ENCODE measurements at regions not wholly inside any gene's neighbourhood (a gene's known extent, or its start where the extent isn't known, plus 50 kb on each side); places are given as distances from the start of the nearest gene placed in this dataset.
A peak's percentile ranks its signal among the peaks of the same experiment; 100 is the strongest.

GRCh38 chr22:25406510-25407210, 157.8 kb upstream of the GRK3 start:
- Histone ChIP-seq H3K27ac (ENCODE audit: low read depth, low read length) (no peak overlapping the region), H2AK5ac (ENCODE audit: low read depth, low read length) (0 out of 2 replicates have a peak overlapping the region, but pooled peaks have one; percentile 53), H4K5ac (ENCODE audit: insufficient read length, low read depth, low read length) (no peak overlapping the region), H3K23me2 (ENCODE audit: low read depth, low read length) (peaks cover 7% of the 10 kb centered on the region; the same call in 1 of the 2 replicates), H4K8ac (ENCODE audit: extremely low read depth, insufficient read depth, low read length) (no peak overlapping the region; the same call in 1 of the 2 replicates), H3K27me3 (replicated peaks in 1 of 4; ENCODE audit: control insufficient read depth in 3 of 4, extremely low read depth in 1 of 4, insufficient read depth in 3 of 4, low read length in 3 of 4) (peaks cover 0 to 6% (median 6%) of the 10 kb centered on the region in 4 experiments; a peak in 4 of 7 replicates), H3K79me2 (ENCODE audit: control insufficient read depth in 1 of 2, insufficient read depth in 2 of 2, low read length in 2 of 2) (peaks cover 0 to 29% of the 10 kb centered on the region in 2 experiments; a peak in 3 of 4 replicates), H4K91ac (replicated peaks; ENCODE audit: insufficient read length, low read length) (peak overlapping the region; percentile 62), H3K56ac (replicated peaks; ENCODE audit: insufficient read length, low read depth, low read length) (no peak overlapping the region), H3K36me3 (ENCODE audit: control insufficient read depth in 2 of 4, insufficient read depth in 4 of 4, low read length in 3 of 4) (no peaks in the 10 kb centered on the region), H4K20me1 (replicated peaks in 1 of 2; ENCODE audit: control insufficient read depth in 1 of 2, insufficient read depth in 2 of 2, low read length in 2 of 2) (peaks cover 0 to 7% of the 10 kb centered on the region in 2 experiments), H2BK20ac (ENCODE audit: low read length) (peak overlapping the region; percentile 86), H2AFZ (ENCODE audit: low read length) (no peak overlapping the region), H3K4me1 (replicated peaks in 1 of 4; ENCODE audit: control insufficient read depth in 3 of 4, insufficient read depth in 4 of 4, low read length in 3 of 4) (peaks cover 9 to 39% (median 20%) of the 10 kb centered on the region in 4 experiments), H3K9ac (replicated peaks in 1 of 4; ENCODE audit: extremely low read depth in 1 of 4, low read depth in 3 of 4, low read length in 3 of 4) (no peak overlapping the region), H3K4ac (replicated peaks; ENCODE audit: insufficient read length, low read depth, low read length) (peak overlapping the region; percentile 49), H2BK12ac (ENCODE audit: low read depth, low read length) (peak overlapping the region; percentile 80; the same call in 1 of the 2 replicates), H2BK120ac (replicated peaks; ENCODE audit: low read depth, low read length) (peak overlapping the region; percentile 38), H3K23ac (ENCODE audit: insufficient read length) (no peak overlapping the region), H2BK15ac (ENCODE audit: low read length) (peak overlapping the region; percentile 61; the same call in 1 of the 2 replicates), H3K18ac (ENCODE audit: extremely low read depth, low read length) (peak overlapping the region; percentile 71), H3K9me3 (ENCODE audit: insufficient read depth in 2 of 2, low read depth in 1 of 2, low read length in 1 of 2) (no peaks in the 10 kb centered on the region), H2BK5ac (ENCODE audit: low read depth, low read length) (peak overlapping the region; percentile 44; the same call in 1 of the 2 replicates), H3K79me1 (ENCODE audit: low read depth, low read length) (peaks cover 3% of the 10 kb centered on the region; the same call in 1 of the 2 replicates), H3K4me2 (ENCODE audit: insufficient read depth in 1 of 2, low read depth in 2 of 2, low read length in 2 of 2) (peak overlapping the region in 1 of 2 experiments; percentile 80; a peak in 1 of 4 replicates), H3K14ac (ENCODE audit: insufficient read length) (no peak overlapping the region), H3K4me3 (ENCODE audit: extremely low read depth in 1 of 4, insufficient read depth in 2 of 4, low read depth in 3 of 4, low read length in 4 of 4) (no peak overlapping the region)
- 79% methylated on average over 9 of the region's 10 CpGs; no CpG with 5 or more reads in 1 of the 2 experiments for WGBS, 2 experiments (ENCODE audit: extremely low coverage in 1 of 2, insufficient coverage in 1 of 2, insufficient read length in 1 of 2, insufficient replicate concordance in 2 of 2, low coverage in 1 of 2, low lambda C conversion rate in 2 of 2, missing lambda C conversion rate in 1 of 2)
- DNase-seq (ENCODE audit: low read depth in 1 of 2, low spot score in 2 of 2) (no peak), FAIRE-seq (no peak)
- POLR2A ChIA-PET (ENCODE audit: partially characterized antibody): interaction anchor here (0.8 kb wide), 1 partner anchor 13 kb away, joined by 3 read pairs; no protein-coding TSS in a partner anchor
- CTCF ChIA-PET (ENCODE audit: partially characterized antibody): interaction anchor here (1.1 to 2.1 kb wide), 2 partner anchors 15 to 20 kb away, joined by 3 to 7 read pairs; no protein-coding TSS in a partner anchor
- TF ChIP-seq KDM4A (IDR thresholded peaks at IDR 0.05; ENCODE audit: low read depth, low read length, severe bottlenecking) (no peak), KDM1A (IDR thresholded peaks at IDR 0.05; ENCODE audit: borderline replicate concordance, low read length) (peak; percentile 84), HDAC2 (IDR thresholded peaks at IDR 0.05; ENCODE audit: borderline replicate concordance in 1 of 2, low read depth in 2 of 2, low read length in 2 of 2) (peak in 1 of 2 experiments; percentile 53; a peak in 1 of 4 replicates)

All from H1 (cell line).